HG02852 (cell line): ENCODE measurements at regions not wholly inside any gene's neighbourhood (a gene's known extent, or its start where the extent isn't known, plus 50 kb on each side); places are given as distances from the start of the nearest gene placed in this dataset.

Experiments used
- ATAC-seq: cut with Tn5 transposase; IDR thresholded peaks from one replicate; pipeline ENCODE4 v1.9.1; 2021; ENCODE audit warnings: mild to moderate bottlenecking, moderate library complexity; ENCODE audit not compliant: unreplicated experiment

- no peak for ATAC-seq
Observed at GRCh38 chr9:80062567-80062966, 490.8 kb downstream of the TLE4 start.

DNA sequence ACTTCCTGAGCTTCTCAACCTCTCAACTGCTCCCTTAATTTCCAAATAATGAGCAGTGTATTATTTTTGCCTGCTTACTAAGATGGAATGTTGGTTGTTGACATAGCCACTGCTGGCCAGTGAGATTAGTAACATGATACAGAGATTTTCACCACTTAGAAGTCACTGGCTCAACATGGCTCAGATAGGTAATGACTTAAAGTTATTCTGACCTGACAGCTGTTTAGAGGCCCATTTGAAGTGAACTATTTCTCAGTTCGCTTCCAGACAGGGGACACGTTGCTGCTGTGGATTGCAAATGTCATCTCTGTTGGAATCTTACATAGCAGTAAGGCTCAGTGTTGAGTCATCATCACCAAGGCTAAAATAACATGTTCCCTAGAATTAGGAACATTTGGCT lies 490.2 kb downstream of the TLE4 start:
- ATAC-seq, result no peak

- no peak for ATAC-seq
Observed at GRCh38 chr9:80061096-80061495, 489.3 kb downstream of the TLE4 start.

GRCh38 chr9:80059979-80060378 lies 488.2 kb downstream of the TLE4 start:
- ATAC-seq, result no peak

- no peak for ATAC-seq
Observed at GRCh38 chr9:80059191-80059590, 487.4 kb downstream of the TLE4 start.

DNA sequence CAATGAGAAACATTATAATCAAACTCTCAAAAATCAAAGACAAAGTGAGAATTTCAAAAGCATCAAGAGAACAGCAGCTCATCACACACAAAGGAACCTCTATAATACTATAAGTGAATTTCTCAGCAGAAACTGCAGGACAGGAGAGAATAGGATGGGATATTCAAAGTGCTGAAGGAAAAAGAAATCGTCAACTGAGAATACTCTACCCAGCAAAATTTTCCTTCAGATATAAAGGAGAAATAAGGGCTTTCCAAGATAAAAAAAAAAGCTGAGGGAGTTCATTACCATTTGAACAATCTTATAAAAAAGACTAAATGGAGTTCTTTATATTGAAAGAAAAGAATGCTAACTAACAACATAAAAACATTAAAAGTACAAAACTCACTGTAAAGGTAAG lies 481.1 kb downstream of the TLE4 start:
- no peak for ATAC-seq

GRCh38 chr9:80049096-80049782 lies 477.5 kb downstream of the TLE4 start:
- ATAC-seq, result no peak

GRCh38 chr9:80046481-80046880 lies 474.7 kb downstream of the TLE4 start:
- no peak for ATAC-seq

GRCh38 chr9:80041821-80042220 lies 470.1 kb downstream of the TLE4 start:
- ATAC-seq, result no peak

DNA sequence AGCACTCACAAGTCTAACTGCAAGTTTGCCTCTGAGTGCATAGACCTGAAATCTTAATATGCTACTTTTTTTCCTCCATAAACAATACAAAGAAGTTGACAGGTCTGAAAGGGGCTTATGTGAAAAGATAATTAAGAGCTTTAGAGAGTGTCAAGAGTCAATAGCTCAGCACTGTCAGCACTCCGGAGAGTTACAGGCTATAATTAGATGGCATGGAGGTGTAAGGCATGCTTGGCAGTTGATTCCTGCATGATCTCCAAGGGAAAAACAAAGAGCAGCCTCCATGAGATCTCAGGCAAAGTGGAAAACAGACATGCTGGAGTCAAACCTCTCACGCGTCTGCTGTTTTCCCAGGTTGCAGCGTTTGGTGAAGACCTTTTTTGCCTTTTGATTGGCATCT lies 468.7 kb downstream of the TLE4 start:
- no peak for ATAC-seq

GRCh38 chr9:80030801-80031200 lies 459.0 kb downstream of the TLE4 start:
- no peak for ATAC-seq

DNA sequence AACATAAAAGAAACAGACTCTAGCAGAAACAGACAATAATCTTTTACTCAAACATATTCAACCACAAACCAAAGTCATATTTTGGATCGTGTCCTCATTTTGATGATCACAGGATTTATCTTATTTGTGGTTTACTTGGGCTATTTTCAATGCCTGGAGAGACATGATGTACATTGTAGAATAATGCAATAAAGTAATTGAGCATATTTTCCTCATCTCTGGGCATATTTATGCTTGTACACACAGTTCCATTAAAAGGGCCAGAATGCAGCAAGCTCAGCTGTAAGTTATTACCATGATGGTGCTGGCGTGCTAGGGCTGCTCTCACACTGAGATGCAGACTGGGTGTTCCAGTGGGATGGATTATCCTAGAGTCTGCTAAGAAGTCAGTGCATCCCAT lies 456.7 kb downstream of the TLE4 start:
- ATAC-seq, result no peak

DNA sequence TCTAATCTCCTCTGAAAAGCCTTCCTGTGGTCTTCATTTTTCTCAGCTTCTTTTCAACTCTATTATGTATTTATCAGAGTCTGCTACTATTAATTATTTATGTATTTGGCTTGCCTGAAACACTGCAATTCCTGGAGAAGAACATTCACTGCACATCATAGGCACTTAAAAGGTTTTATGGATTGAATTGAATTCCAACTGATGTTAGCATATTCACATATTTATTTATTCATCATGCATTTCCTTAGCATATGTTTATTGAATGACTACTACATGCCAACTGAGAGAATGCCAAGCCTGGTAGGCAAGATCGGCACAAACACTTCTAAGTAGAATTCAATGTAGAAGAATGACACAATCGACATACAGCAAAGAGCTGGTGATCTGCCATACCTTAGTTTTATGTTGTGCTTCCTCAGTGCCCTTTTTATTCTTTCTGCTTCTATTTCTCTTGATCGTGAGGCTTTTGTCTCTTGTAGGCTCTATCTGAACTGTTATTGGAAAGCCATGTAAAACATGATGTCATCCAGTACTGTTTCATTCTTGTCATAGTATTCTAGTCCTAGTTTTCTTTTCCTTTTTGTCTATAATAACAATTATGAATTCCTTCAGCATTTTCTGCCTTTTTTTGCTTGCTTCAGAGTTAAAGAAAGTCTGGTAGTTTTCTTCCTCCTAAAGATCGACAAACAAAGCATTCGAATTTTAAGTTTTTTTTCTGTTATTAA lies 454.2 kb downstream of the TLE4 start:
- ATAC-seq, result no peak

DNA sequence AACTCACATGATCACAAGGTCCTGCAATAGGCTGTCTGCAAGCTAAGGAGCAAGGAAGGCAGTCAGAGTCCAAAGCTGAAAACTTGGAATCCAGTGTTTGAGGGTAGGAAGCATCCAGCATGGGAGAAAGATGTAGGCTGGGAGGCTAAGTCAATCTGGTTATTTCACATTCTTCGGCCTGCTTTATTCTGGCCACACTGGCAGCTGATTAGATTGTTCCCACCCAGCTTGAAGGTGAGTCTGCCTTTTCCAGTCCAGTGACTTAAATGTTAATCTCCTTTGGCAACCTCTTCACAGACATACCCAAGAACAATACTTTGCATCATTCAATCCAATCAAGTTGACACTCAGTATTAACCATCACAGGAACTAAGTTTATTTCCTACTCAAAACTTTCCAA lies 453.4 kb downstream of the TLE4 start:
- ATAC-seq, result no peak

- no peak for ATAC-seq
Observed at GRCh38 chr9:80020530-80020929, 448.8 kb downstream of the TLE4 start.

DNA sequence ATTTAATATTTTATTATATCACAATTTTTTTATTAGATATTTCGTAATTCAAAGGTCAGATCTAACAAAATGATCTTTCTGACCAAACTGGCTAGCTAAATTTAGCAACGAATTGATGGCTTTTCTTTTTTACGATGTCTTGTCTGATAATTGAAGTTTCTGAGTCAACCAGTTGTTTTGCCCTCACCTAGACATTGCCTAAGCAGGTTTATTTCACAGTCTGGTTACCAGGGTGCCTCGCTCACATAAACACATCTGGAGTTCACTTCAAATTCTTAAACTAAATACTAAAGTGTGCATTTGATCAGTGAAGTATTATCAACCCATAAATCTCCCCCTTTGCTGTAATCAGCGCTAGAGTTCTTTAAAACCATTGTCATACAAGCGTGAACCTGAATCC lies 448.3 kb downstream of the TLE4 start:
- ATAC-seq, result no peak

GRCh38 chr9:80013891-80014290 lies 442.1 kb downstream of the TLE4 start:
- no peak for ATAC-seq

DNA sequence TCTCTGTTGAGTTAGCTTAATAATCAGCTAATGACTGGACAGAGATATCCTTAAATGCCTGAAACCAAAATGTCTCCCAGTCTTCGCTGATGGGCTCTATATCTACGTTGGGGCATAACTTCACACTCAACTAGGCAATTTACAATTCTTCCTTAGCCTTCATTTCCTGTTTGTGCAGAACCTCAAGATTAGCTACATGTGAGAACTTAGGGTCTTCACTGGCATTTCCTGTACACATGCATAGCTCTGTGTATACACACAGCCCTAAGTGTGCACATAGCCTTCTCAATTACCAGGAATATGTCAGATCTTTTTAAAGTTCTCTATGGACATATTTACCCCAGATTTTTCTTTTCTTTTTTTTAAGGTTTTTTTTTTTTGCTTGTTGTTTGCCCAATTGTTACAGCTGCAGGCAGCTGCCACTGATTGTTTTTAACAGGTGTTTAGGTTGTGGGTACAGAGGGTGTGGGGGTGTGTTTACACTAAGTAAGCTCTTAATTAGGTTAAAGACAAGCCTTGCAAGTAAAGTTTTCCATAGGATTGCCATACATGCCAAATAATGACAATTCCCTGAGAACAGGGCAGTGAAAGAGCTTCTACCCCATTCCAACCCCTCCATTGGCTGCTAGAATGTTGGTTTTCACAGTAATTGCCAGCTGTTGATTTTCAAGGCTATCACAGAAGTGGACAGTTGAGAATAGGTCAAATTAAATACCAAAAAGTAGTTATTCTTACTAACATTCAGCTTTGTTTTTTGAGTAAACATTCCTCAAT lies 441.0 kb downstream of the TLE4 start:
- no peak for ATAC-seq

GRCh38 chr9:80009204-80009603 lies 437.4 kb downstream of the TLE4 start:
- no peak for ATAC-seq

DNA sequence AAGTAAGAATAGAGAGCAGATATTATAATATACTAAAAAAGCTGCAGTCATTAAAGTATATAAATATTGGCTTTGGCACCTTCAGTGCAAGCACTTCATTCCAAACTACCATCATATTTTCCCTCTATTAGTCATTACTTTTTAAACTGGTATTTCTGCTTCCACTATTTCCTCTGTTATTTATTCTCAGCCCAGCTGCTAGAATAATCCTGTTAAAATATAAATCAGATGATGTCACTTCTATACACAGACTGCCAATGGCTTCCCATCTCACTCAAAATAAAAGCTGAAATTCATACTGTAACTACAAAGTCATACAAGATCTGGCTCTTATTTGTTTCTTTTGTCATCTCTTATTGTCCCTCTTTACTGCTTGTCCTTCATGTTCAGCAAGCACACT lies 432.9 kb downstream of the TLE4 start:
- ATAC-seq, result no peak

GRCh38 chr9:79990536-79990935 lies 418.8 kb downstream of the TLE4 start:
- ATAC-seq, result no peak

DNA sequence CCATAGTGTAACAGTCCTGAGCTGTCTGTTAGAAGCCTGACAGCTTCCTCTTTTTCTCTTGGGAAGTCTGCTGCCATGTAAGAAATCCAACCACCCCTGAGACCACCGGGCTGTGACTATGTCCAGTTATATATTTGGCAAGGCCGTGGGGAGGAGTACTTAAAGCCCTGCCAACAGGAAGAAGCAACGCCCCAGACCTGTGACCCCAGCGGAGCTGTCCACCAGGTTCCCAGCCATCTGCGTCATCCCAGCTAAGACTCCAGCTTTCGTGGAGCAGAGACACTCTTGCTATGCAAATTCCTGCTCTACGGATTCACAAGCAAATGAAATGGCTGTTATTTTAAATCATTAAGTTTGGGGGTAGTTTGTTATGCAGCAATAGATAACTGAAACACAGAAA lies 417.3 kb downstream of the TLE4 start:
- no peak for ATAC-seq
